ENCODE measurements at regions not wholly inside any gene's neighbourhood (a gene's known extent, or its start where the extent isn't known, plus 50 kb on each side); places are given as distances from the start of the nearest gene placed in this dataset.

GRCh38 chr3:25904206-25904605 lies 114.3 kb downstream of the OXSM start:
- TF ChIP-seq ELK4 (CRISPR knock-in tag; IDR thresholded peaks at IDR 0.05; ENCODE audit: borderline replicate concordance) (no peak), CBFB (CRISPR knock-in tag; IDR thresholded peaks at IDR 0.05) (no peak), ZSCAN5A (CRISPR knock-in tag; IDR thresholded peaks at IDR 0.05; ENCODE audit: borderline replicate concordance) (no peak), PRDM10 (CRISPR knock-in tag; IDR thresholded peaks at IDR 0.05; ENCODE audit: low read depth) (no peak), EZH2 (conservative IDR thresholded peaks at IDR 0.05; ENCODE audit: low read depth, low read length) (no peak)

Data from HepG2 (cell line).